ENCODE measurements at regions not wholly inside any gene's neighbourhood (a gene's known extent, or its start where the extent isn't known, plus 50 kb on each side); places are given as distances from the start of the nearest gene placed in this dataset.

- Histone ChIP-seq H3K4me1 (ENCODE audit: insufficient read depth, low read length, poor library complexity, severe bottlenecking) (no peaks in the 10 kb centered on the region), H2AFZ (ENCODE audit: low read length) (no peak overlapping the region), H4K20me1 (ENCODE audit: insufficient read depth, low read length, poor library complexity, severe bottlenecking) (no peaks in the 10 kb centered on the region), H3K9me3 (ENCODE audit: insufficient read depth, low read depth, low read length) (no peaks in the 10 kb centered on the region), H3K9me2 (replicated peaks; ENCODE audit: low read depth, low read length) (no peaks in the 10 kb centered on the region), H3F3A (ENCODE audit: low read depth) (no peaks in the 10 kb centered on the region), H3K9ac (ENCODE audit: low read depth, low read length, poor library complexity, severe bottlenecking) (no peak overlapping the region), H3K27me3 (ENCODE audit: insufficient read depth, low read length, poor library complexity, severe bottlenecking) (no peaks in the 10 kb centered on the region), H3K36me3 (ENCODE audit: insufficient read depth, low read length) (no peaks in the 10 kb centered on the region), H3K4me2 (ENCODE audit: low read depth, low read length, poor library complexity, severe bottlenecking) (no peak overlapping the region), H3K79me2 (ENCODE audit: insufficient read depth, low read length) (no peaks in the 10 kb centered on the region), H3K4me3 (ENCODE audit: low read length, poor library complexity, severe bottlenecking) (no peak overlapping the region)
- no peak for TF ChIP-seq CTCF (conservative IDR thresholded peaks at IDR 0.05; ENCODE audit: low read length)
These were observed 528.1 kb upstream of the ST8SIA4 start for GRCh38 chr5:101431201-101431600.

- Histone ChIP-seq H3K9me3 (ENCODE audit: insufficient read depth, low read depth, low read length) (no peaks in the 10 kb centered on the region), H2AFZ (ENCODE audit: low read length) (no peak overlapping the region), H3K9ac (ENCODE audit: low read depth, low read length, poor library complexity, severe bottlenecking) (no peak overlapping the region), H4K20me1 (ENCODE audit: insufficient read depth, low read length, poor library complexity, severe bottlenecking) (no peaks in the 10 kb centered on the region), H3K36me3 (ENCODE audit: insufficient read depth, low read length) (no peaks in the 10 kb centered on the region), H3K4me3 (ENCODE audit: low read length, poor library complexity, severe bottlenecking) (no peak overlapping the region), H3K27me3 (ENCODE audit: insufficient read depth, low read length, poor library complexity, severe bottlenecking) (no peaks in the 10 kb centered on the region), H3K4me2 (ENCODE audit: low read depth, low read length, poor library complexity, severe bottlenecking) (no peak overlapping the region), H3K9me2 (replicated peaks; ENCODE audit: low read depth, low read length) (no peaks in the 10 kb centered on the region), H3K79me2 (ENCODE audit: insufficient read depth, low read length) (no peaks in the 10 kb centered on the region), H3F3A (ENCODE audit: low read depth) (no peaks in the 10 kb centered on the region), H3K4me1 (ENCODE audit: insufficient read depth, low read length, poor library complexity, severe bottlenecking) (no peaks in the 10 kb centered on the region)
- TF ChIP-seq EZH2phosphoT487 (IDR thresholded peaks at IDR 0.05; ENCODE audit: borderline replicate concordance), result no peak
- no peak for TF ChIP-seq CTCF (conservative IDR thresholded peaks at IDR 0.05; ENCODE audit: low read length)
These were observed 527.5 kb upstream of the ST8SIA4 start for GRCh38 chr5:101430551-101430950.

- Histone ChIP-seq H3K9ac (ENCODE audit: low read depth, low read length, poor library complexity, severe bottlenecking) (no peak overlapping the region), H3K36me3 (ENCODE audit: insufficient read depth, low read length) (no peaks in the 10 kb centered on the region), H3K9me3 (ENCODE audit: insufficient read depth, low read depth, low read length) (no peaks in the 10 kb centered on the region), H3K4me1 (ENCODE audit: insufficient read depth, low read length, poor library complexity, severe bottlenecking) (no peaks in the 10 kb centered on the region), H3F3A (ENCODE audit: low read depth) (no peaks in the 10 kb centered on the region), H4K20me1 (ENCODE audit: insufficient read depth, low read length, poor library complexity, severe bottlenecking) (no peaks in the 10 kb centered on the region), H3K27me3 (ENCODE audit: insufficient read depth, low read length, poor library complexity, severe bottlenecking) (no peaks in the 10 kb centered on the region), H2AFZ (ENCODE audit: low read length) (no peak overlapping the region), H3K4me2 (ENCODE audit: low read depth, low read length, poor library complexity, severe bottlenecking) (no peak overlapping the region), H3K79me2 (ENCODE audit: insufficient read depth, low read length) (no peaks in the 10 kb centered on the region), H3K9me2 (replicated peaks; ENCODE audit: low read depth, low read length) (no peaks in the 10 kb centered on the region), H3K4me3 (ENCODE audit: low read length, poor library complexity, severe bottlenecking) (no peak overlapping the region)
- TF ChIP-seq CTCF (conservative IDR thresholded peaks at IDR 0.05; ENCODE audit: low read length) (no peak), EZH2phosphoT487 (IDR thresholded peaks at IDR 0.05; ENCODE audit: borderline replicate concordance) (no peak)
These were observed 526.2 kb upstream of the ST8SIA4 start for GRCh38 chr5:101429241-101429640.
